ENCODE measurements at regions not wholly inside any gene's neighbourhood (a gene's known extent, or its start where the extent isn't known, plus 50 kb on each side); places are given as distances from the start of the nearest gene placed in this dataset.

GRCh38 chr5:2180456-2180855, 297.7 kb upstream of the IRX4 start:
- TF ChIP-seq EZH2 (optimal IDR thresholded peaks at IDR 0.05; ENCODE audit: low read depth, low read length) (no peak), CTCF (IDR thresholded peaks at IDR 0.05; ENCODE audit: low read length) (no peak), EZH2phosphoT487 (IDR thresholded peaks at IDR 0.05; ENCODE audit: low read length) (no peak)
